Motor neuron (in vitro differentiated cells): ENCODE measurements at regions not wholly inside any gene's neighbourhood (a gene's known extent, or its start where the extent isn't known, plus 50 kb on each side); places are given as distances from the start of the nearest gene placed in this dataset.

ENCODE experiments used
- ATAC-seq, 8 experiments: fragments of 200-7000 bp; cut with Tn5 transposase; replicated peaks in 6 of 8; 2 replicates each; pipeline ENCODE4 v1.8.0; 2021; ENCODE audit warnings: mild to moderate bottlenecking in 8 of 8, moderate library complexity in 8 of 8
- H3K27ac ChIP-seq, 2 donors: fragments of 250-450 bp; sonication (Bioruptor Pico); 2 replicates each; pipeline ENCODE4 v1.9.0; 2021; ENCODE audit warnings: antibody characterized with exemption in 2 of 2, mild to moderate bottlenecking in 2 of 2, moderate library complexity in 1 of 2
- H3K4me1 ChIP-seq, 2 donors: fragments of 250-450 bp; sonication (Bioruptor Pico); replicated peaks in 1 of 2; 2 replicates each; pipeline ENCODE4 v1.6.1; 2021; ENCODE audit warnings: antibody characterized with exemption in 2 of 2, mild to moderate bottlenecking in 2 of 2, moderate library complexity in 1 of 2
- H3K4me3 ChIP-seq, 5 donors: fragments of 250-450 bp; sonication (Bioruptor Pico); 2 replicates each; pipeline ENCODE4 v1.9.0; 2021; ENCODE audit warnings: antibody characterized with exemption in 5 of 5, mild to moderate bottlenecking in 5 of 5, moderate library complexity in 4 of 5
- WGBS, 10 experiments: fragments of 450-650 bp; shearing (Covaris generic); methylation state at CpG; one replicate each; pipeline ENCODE4 v1.0.0; 2022; 5-methylcytosine and 5-hydroxymethylcytosine counted together
- in situ Hi-C, 9 experiments: fragments of 400-800 bp; cut with MboI; loops; one replicate each; pipeline ENCODE4 v1.15.0; 2021; ENCODE audit warnings: low sequenced_read_pairs in 9 of 9, low pct_unique_long_range_greater_than_20kb in 2 of 9; ENCODE audit not compliant: unreplicated experiment in 9 of 9

GRCh38 chr14:65888677-65889076, 476.1 kb downstream of the FUT8 start:
- in situ Hi-C loops = no loop called here
- Histone ChIP-seq H3K27ac (no peak overlapping the region), H3K4me1 (no peaks in the 10 kb centered on the region), H3K4me3 (no peak overlapping the region)
- 0 to 92% (median 40%) methylated on average over 1 to 3 of the region's 3 CpGs; no CpG with 5 or more reads in 1 of the 10 experiments for WGBS, 10 experiments
- peak in 3 of 8 experiments; percentile 70 to 76 (median 75) for ATAC-seq

GRCh38 chr14:65892315-65892714, 479.8 kb downstream of the FUT8 start:
- Histone ChIP-seq H3K4me3 (no peak overlapping the region), H3K4me1 (no peaks in the 10 kb centered on the region), H3K27ac (no peak overlapping the region)
- in situ Hi-C loops = no loop called here
- 23 to 93% (median 76%) methylated on average over 3 to 5 of the region's 7 CpGs; no CpG with 5 or more reads in 7 of the 10 experiments for WGBS, 10 experiments
- peak in 1 of 8 experiments; percentile 29 for ATAC-seq

- 0 to 90% (median 72%) methylated on average over 2 of the region's 2 CpGs for WGBS, 10 experiments
- peak in 3 of 8 experiments; percentile 57 to 78 (median 76) for ATAC-seq
- in situ Hi-C loops = no loop called here
- H3K27ac ChIP-seq = no peak overlapping the region
- no peaks in the 10 kb centered on the region for H3K4me1 ChIP-seq
- no peak overlapping the region for H3K4me3 ChIP-seq
Measured at GRCh38 chr14:65900164-65900563, 487.6 kb downstream of the FUT8 start.

GRCh38 chr14:65901595-65901994, 489.1 kb downstream of the FUT8 start:
- no peaks in the 10 kb centered on the region for H3K4me1 ChIP-seq
- 17 to 40% (median 20%) methylated on average over 1 of the region's 1 CpG; no CpG with 5 or more reads in 5 of the 10 experiments for WGBS, 10 experiments
- no peak overlapping the region for H3K4me3 ChIP-seq
- no peak overlapping the region for H3K27ac ChIP-seq
- in situ Hi-C loops = no loop called here
- ATAC-seq = no peak

- in situ Hi-C loops = no loop called here
- H3K4me1 ChIP-seq = no peaks in the 10 kb centered on the region
- 60 to 87% (median 62%) methylated on average over 2 to 3 of the region's 4 CpGs; no CpG with 5 or more reads in 7 of the 10 experiments for WGBS, 10 experiments
- no peak overlapping the region for H3K4me3 ChIP-seq
- no peak overlapping the region for H3K27ac ChIP-seq
- ATAC-seq = peak in 1 of 8 experiments; percentile 17
Measured at GRCh38 chr14:65904988-65905387, 492.5 kb downstream of the FUT8 start.

GRCh38 chr14:65906344-65906743, 493.8 kb downstream of the FUT8 start:
- in situ Hi-C loops = no loop called here
- ATAC-seq = peak in 2 of 8 experiments; percentile 65 to 76
- H3K4me1 ChIP-seq = no peaks in the 10 kb centered on the region
- no peak overlapping the region for H3K27ac ChIP-seq
- WGBS, 10 experiments = 0 to 74% (median 56%) methylated on average over 1 to 4 of the region's 4 CpGs
- H3K4me3 ChIP-seq = no peak overlapping the region

GRCh38 chr14:65906948-65907347, 494.4 kb downstream of the FUT8 start:
- H3K4me3 ChIP-seq = no peak overlapping the region
- H3K4me1 ChIP-seq = no peaks in the 10 kb centered on the region
- no peak overlapping the region for H3K27ac ChIP-seq
- in situ Hi-C loops = no loop called here
- WGBS, 10 experiments = 29 to 100% (median 87%) methylated on average over 1 to 2 of the region's 2 CpGs; no CpG with 5 or more reads in 2 of the 10 experiments
- no peak for ATAC-seq

GRCh38 chr14:65910108-65910786, 497.7 kb downstream of the FUT8 start:
- ATAC-seq = peak; percentile 17 to 98 (median 54)
- in situ Hi-C loops = no loop called here
- no peaks in the 10 kb centered on the region for H3K4me1 ChIP-seq
- no peak overlapping the region for H3K27ac ChIP-seq
- 33 to 100% (median 60%) methylated on average over 1 to 4 of the region's 4 CpGs; no CpG with 5 or more reads in 3 of the 10 experiments for WGBS, 10 experiments
- no peak overlapping the region for H3K4me3 ChIP-seq

- no peak overlapping the region for H3K4me3 ChIP-seq
- no peaks in the 10 kb centered on the region for H3K4me1 ChIP-seq
- H3K27ac ChIP-seq = no peak overlapping the region
- in situ Hi-C loops = no loop called here
- peak in 2 of 8 experiments; percentile 62 to 77 for ATAC-seq
Measured at GRCh38 chr14:65915125-65915524, 502.6 kb downstream of the FUT8 start.

- Histone ChIP-seq H3K27ac (no peak overlapping the region), H3K4me1 (no peaks in the 10 kb centered on the region), H3K4me3 (no peak overlapping the region)
- in situ Hi-C loops = no loop called here
- 46 to 94% (median 88%) methylated on average over 1 to 2 of the region's 2 CpGs; no CpG with 5 or more reads in 1 of the 10 experiments for WGBS, 10 experiments
- no peak for ATAC-seq
Measured at GRCh38 chr14:65916055-65916454, 503.5 kb downstream of the FUT8 start.

GRCh38 chr14:65920996-65921395, 508.5 kb downstream of the FUT8 start:
- no peak for ATAC-seq
- 17 to 92% (median 68%) methylated on average over 1 to 2 of the region's 2 CpGs; no CpG with 5 or more reads in 2 of the 10 experiments for WGBS, 10 experiments
- in situ Hi-C loops = no loop called here

GRCh38 chr14:65922142-65922541, 509.6 kb downstream of the FUT8 start:
- in situ Hi-C loops = no loop called here
- peak in 3 of 8 experiments; percentile 69 to 81 (median 75) for ATAC-seq
- 0 to 92% (median 75%) methylated on average over 1 to 3 of the region's 3 CpGs; no CpG with 5 or more reads in 1 of the 10 experiments for WGBS, 10 experiments
- no peak overlapping the region for H3K27ac ChIP-seq
- no peak overlapping the region for H3K4me3 ChIP-seq
- peaks cover 10 to 12% of the 10 kb centered on the region in 2 donors for H3K4me1 ChIP-seq

More at GRCh38 chr14:65920996-65921395, 508.5 kb downstream of the FUT8 start:
- Histone ChIP-seq H3K4me3 (no peak overlapping the region), H3K4me1 (peaks cover under 1% of the 10 kb centered on the region in 2 donors), H3K27ac (no peak overlapping the region)

GRCh38 chr14:65926504-65926903, 514.0 kb downstream of the FUT8 start:
- Histone ChIP-seq H3K27ac (no peak overlapping the region), H3K4me1 (peaks cover 20 to 23% of the 10 kb centered on the region in 2 donors), H3K4me3 (no peak overlapping the region)
- in situ Hi-C loops = no loop called here
- 17 to 38% (median 24%) methylated on average over 1 to 5 of the region's 6 CpGs; no CpG with 5 or more reads in 6 of the 10 experiments for WGBS, 10 experiments
- ATAC-seq = peak; percentile 9 to 93 (median 76)
